ENCODE measurements at regions not wholly inside any gene's neighbourhood (a gene's known extent, or its start where the extent isn't known, plus 50 kb on each side); places are given as distances from the start of the nearest gene placed in this dataset.
"Not testable (repeated sequence)": the region's sequence is repeated elsewhere in the genome, so short reads cannot be mapped to it uniquely, and the experiment has no call there.

GRCh38 chr12:80003744-80004143 is 68.8 kb upstream of the PPP1R12A start:
- not testable (repeated sequence) for H3K27ac Mint-ChIP-seq; H3K9me3 Mint-ChIP-seq; H3K36me3 Mint-ChIP-seq (ENCODE audit: low read depth); H3K4me3 Mint-ChIP-seq; ATAC-seq (replicated peaks); H3K27me3 Mint-ChIP-seq; H3K4me1 Mint-ChIP-seq

DNA sequence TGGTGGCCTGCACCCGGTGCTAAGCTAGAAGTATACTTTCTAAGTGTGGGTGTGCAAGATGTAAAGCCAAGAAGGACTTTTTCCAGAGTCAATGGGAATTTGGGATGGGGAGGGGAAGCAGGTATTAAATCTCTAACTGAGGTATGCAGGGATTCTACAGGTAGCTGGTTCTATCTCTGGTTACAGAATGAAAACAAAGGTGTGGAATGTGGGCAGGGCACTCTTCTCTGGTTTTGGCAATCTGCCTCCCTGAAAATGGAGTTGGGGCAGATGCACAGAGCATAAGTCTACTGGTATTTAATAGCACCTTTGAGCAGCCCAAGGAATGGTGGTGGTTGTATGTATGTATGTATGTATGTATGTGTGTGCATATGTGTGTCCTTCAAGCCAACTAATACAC is 66.7 kb upstream of the PPP1R12A start:
- no peak overlapping the region for H3K4me3 Mint-ChIP-seq
- no peak for ATAC-seq (replicated peaks)
- no peaks in the 10 kb centered on the region for H3K36me3 Mint-ChIP-seq (ENCODE audit: low read depth)
- no peaks in the 10 kb centered on the region for H3K27me3 Mint-ChIP-seq
- no peaks in the 10 kb centered on the region for H3K4me1 Mint-ChIP-seq
- H3K27ac Mint-ChIP-seq: no peak overlapping the region
- H3K9me3 Mint-ChIP-seq: no peaks in the 10 kb centered on the region

DNA sequence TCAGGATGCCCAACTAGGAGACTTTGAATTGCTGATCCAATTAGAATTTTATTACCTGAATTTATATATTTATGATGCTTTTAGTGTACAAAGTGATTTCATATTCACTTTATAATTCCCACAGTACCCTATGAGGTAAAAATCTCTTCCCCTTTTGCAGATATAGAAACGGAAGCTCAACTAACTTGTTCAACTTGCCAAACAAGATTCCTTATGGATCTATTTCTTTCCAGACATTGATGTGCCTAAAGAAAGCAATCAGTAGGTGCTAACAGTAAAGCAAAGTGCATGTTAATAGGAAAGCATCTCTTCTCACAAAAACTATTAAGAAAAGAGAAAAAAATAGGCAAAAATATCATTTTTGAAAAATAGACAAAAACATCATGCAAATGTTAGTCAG is 65.9 kb upstream of the PPP1R12A start:
- Mint-ChIP-seq H3K27ac (no peak overlapping the region), H3K36me3 (ENCODE audit: low read depth) (no peaks in the 10 kb centered on the region), H3K9me3 (no peaks in the 10 kb centered on the region), H3K4me1 (no peaks in the 10 kb centered on the region), H3K4me3 (no peak overlapping the region), H3K27me3 (no peaks in the 10 kb centered on the region)
- no peak for ATAC-seq (replicated peaks)

GRCh38 chr12:79998554-79998953 is 63.7 kb upstream of the PPP1R12A start:
- H3K36me3 Mint-ChIP-seq (ENCODE audit: low read depth): no peaks in the 10 kb centered on the region

DNA sequence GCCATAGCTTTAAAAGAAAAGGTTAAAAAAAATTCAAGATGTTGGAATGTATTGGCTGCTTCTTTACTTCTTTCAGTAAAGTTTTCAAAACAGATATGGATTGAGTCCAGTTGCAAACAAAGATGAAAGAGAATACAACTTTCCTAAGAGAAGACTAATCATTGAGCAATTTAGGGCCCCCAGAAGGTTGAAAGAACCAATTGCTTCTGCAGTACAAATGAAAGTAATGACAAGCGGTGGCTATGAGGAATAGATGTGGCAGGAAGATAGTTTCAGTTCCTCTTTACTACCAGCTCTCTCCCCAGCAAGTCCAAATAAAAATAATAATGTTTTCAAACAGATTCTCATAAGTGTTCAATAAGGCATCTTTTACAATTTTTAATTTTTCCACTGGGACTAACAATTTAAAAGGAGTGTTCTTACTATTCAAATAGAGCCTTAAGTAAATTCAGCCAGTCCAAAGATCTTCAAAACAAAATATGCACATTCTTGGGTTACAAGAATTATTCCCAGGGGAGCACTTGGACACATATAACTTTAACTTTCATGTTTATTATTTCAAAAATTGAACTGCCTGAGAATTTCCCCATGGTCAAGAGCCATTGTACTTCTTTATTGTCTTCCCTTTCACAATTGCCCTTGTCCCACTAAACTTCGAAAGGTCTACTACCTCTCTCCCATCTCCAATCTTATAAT is 62.3 kb upstream of the PPP1R12A start:
- Mint-ChIP-seq H3K27me3 (no peaks in the 10 kb centered on the region), H3K4me3 (no peak overlapping the region), H3K9me3 (peaks cover 4% of the 10 kb centered on the region), H3K36me3 (ENCODE audit: low read depth) (no peaks in the 10 kb centered on the region), H3K27ac (no peak overlapping the region), H3K4me1 (peaks cover 4% of the 10 kb centered on the region)
- no peak for ATAC-seq (replicated peaks)

More at GRCh38 chr12:79998554-79998953, 63.7 kb upstream of the PPP1R12A start:
- Mint-ChIP-seq H3K27ac (no peak overlapping the region), H3K4me3 (no peak overlapping the region), H3K9me3 (peaks cover 4% of the 10 kb centered on the region), H3K4me1 (peaks cover 4% of the 10 kb centered on the region), H3K27me3 (no peaks in the 10 kb centered on the region)
- ATAC-seq (replicated peaks): no peak

- not testable (repeated sequence) for H3K36me3 Mint-ChIP-seq (ENCODE audit: low read depth); H3K27ac Mint-ChIP-seq; H3K4me1 Mint-ChIP-seq; H3K4me3 Mint-ChIP-seq; H3K9me3 Mint-ChIP-seq; ATAC-seq (replicated peaks); H3K27me3 Mint-ChIP-seq
These were observed 60.6 kb upstream of the PPP1R12A start for GRCh38 chr12:79995385-79996084.

DNA sequence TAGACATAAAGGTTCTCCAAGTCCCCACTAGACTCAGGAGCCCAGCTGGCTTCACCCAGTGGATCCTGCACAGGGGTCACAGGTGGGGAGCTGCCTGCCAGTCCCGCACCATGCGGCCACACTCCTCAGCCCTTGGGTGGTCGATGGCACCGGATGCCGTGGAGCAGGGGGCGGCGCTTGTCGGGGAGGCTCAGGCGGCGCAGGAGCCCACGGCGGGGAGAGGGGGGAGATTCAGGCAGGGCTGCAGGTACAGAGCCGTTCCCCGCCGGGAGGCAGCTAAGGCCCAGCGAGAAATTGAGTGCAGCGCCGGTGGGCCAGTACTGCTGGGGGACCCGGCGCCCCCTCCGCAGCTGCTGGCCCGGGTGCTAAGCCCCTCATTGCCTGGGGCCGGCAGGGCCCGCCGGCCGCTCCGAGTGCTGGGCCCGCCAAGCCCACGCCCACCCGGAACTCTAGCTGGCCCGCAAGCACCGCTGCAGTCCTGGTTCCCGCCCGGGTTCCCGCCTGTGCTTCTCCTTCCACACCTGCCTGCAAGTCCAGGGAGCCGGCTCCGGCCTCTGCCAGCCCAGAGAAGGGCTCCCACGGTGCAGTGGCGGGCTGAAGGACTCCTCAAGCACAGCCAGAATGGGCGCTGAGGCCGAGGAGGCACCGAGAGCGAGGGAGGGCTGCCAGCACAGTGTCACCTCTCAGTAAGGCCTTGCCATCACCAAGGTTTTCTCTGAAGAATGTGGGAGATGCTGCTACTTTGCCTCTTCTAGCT is 58.4 kb upstream of the PPP1R12A start:
- H3K27me3 Mint-ChIP-seq: no peaks in the 10 kb centered on the region
- H3K27ac Mint-ChIP-seq: no peak overlapping the region
- no peak overlapping the region for H3K4me3 Mint-ChIP-seq
- H3K9me3 Mint-ChIP-seq: peaks cover 4% of the 10 kb centered on the region
- no peak for ATAC-seq (replicated peaks)
- no peaks in the 10 kb centered on the region for H3K36me3 Mint-ChIP-seq (ENCODE audit: low read depth)
- H3K4me1 Mint-ChIP-seq: peaks cover 4% of the 10 kb centered on the region

GRCh38 chr12:79991586-79991985 is 56.7 kb upstream of the PPP1R12A start:
- no peak overlapping the region for H3K4me3 Mint-ChIP-seq
- H3K36me3 Mint-ChIP-seq (ENCODE audit: low read depth): no peaks in the 10 kb centered on the region
- no peak for ATAC-seq (replicated peaks)
- peaks cover 7% of the 10 kb centered on the region for H3K27me3 Mint-ChIP-seq
- H3K27ac Mint-ChIP-seq: no peak overlapping the region
- H3K9me3 Mint-ChIP-seq: peaks cover 4% of the 10 kb centered on the region
- H3K4me1 Mint-ChIP-seq: peaks cover 4% of the 10 kb centered on the region

GRCh38 chr12:79990509-79991338 is 55.8 kb upstream of the PPP1R12A start:
- H3K4me3 Mint-ChIP-seq: peak overlapping the region; percentile 16
- not testable (repeated sequence) for H3K4me1 Mint-ChIP-seq; H3K27me3 Mint-ChIP-seq; H3K27ac Mint-ChIP-seq; H3K9me3 Mint-ChIP-seq; H3K36me3 Mint-ChIP-seq (ENCODE audit: low read depth); ATAC-seq (replicated peaks)

- Mint-ChIP-seq H3K27me3 (peaks cover 15% of the 10 kb centered on the region), H3K4me3 (no peak overlapping the region), H3K36me3 (ENCODE audit: low read depth) (no peaks in the 10 kb centered on the region), H3K27ac (no peak overlapping the region), H3K4me1 (no peaks in the 10 kb centered on the region), H3K9me3 (no peaks in the 10 kb centered on the region)
- ATAC-seq (replicated peaks): no peak
These were observed 53.5 kb upstream of the PPP1R12A start for GRCh38 chr12:79988368-79988767.

- H3K27ac Mint-ChIP-seq: no peak overlapping the region
- ATAC-seq (replicated peaks): no peak
- no peaks in the 10 kb centered on the region for H3K4me1 Mint-ChIP-seq
- H3K9me3 Mint-ChIP-seq: no peaks in the 10 kb centered on the region
- no peak overlapping the region for H3K4me3 Mint-ChIP-seq
- H3K27me3 Mint-ChIP-seq: peaks cover 17% of the 10 kb centered on the region
- no peaks in the 10 kb centered on the region for H3K36me3 Mint-ChIP-seq (ENCODE audit: low read depth)
These were observed 52.8 kb upstream of the PPP1R12A start for GRCh38 chr12:79987731-79988130.

Data from activated T-helper 17 cell treated with anti-CD3 and anti-CD28 coated beads, Interleukin-2, amount 50 U/mL, for 72 hours (primary cell).